GM21717 (cell line): ENCODE measurements at regions not wholly inside any gene's neighbourhood (a gene's known extent, or its start where the extent isn't known, plus 50 kb on each side); places are given as distances from the start of the nearest gene placed in this dataset.
"Not testable (repeated sequence)": the region's sequence is repeated elsewhere in the genome, so short reads cannot be mapped to it uniquely, and the experiment has no call there.

ENCODE experiments used
- ATAC-seq: cut with Tn5 transposase; IDR thresholded peaks from one replicate; pipeline ENCODE4 v1.9.1; 2021; ENCODE audit warnings: mild to moderate bottlenecking, moderate library complexity; ENCODE audit not compliant: unreplicated experiment

GRCh38 chr6:65996096-65996495 lies 289.1 kb upstream of the EYS start:
- ATAC-seq = no peak

DNA sequence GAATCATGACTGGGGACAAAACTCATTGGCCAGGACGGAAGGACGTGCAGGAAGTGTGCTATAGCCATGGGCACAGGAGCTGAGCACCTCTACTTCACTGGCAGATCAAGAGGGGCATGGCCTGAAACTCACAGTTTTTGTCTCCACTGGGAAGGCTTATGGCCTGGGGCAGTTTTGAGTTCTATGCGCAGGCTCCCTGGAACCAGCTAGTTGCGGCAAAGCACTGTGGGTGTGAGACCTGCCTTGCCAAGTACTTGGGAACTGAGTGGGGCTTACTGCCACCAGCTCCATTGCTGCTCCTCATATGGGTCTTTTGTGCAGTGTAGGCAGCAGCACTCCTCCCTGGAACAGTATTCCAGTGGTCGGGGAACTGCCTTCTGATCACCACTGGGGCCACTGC lies 282.6 kb upstream of the EYS start:
- no peak for ATAC-seq

GRCh38 chr6:65988006-65988405 lies 281.0 kb upstream of the EYS start:
- no peak for ATAC-seq

GRCh38 chr6:65984089-65984488 lies 277.1 kb upstream of the EYS start:
- ATAC-seq = no peak

DNA sequence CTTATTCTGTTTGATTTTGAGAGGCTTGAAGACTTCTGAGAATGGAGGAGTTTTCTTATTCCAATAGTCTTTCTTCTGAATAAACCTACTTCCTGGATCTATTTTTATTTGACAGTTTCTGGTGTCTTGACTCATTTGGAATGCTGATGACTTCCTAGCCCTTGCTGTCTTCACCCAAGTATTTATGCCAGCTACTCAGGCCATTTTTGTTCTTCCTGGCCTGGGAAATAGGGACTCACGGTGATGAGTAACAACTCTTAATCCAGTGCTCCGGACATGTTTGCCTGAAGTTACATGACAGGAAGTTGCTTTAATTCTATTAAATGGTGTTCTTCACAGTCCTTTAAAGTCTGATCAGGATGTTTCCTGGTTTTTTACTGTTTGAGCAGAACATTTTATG lies 272.1 kb upstream of the EYS start:
- no peak for ATAC-seq

- not testable (repeated sequence) for ATAC-seq
Observed at GRCh38 chr6:65971252-65971651, 264.2 kb upstream of the EYS start.

DNA sequence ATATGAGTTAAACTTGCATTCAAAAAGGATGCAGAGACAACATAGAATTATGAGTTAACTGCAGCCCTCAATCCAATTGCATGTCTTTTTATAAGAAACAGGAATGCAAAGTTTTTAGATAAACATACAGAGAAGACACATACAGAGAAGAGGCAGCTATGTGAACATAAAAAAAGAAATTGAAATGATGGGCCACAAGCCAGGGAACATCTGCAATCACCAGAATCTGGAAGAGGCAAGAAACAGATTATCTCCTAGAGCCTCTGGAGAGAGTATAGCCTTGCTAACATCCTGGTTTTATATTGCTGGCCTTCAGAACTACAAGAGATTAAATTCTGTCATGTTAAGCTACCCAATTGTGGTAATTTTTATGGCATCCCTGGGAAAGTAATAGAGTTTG lies 257.2 kb upstream of the EYS start:
- ATAC-seq = no peak

DNA sequence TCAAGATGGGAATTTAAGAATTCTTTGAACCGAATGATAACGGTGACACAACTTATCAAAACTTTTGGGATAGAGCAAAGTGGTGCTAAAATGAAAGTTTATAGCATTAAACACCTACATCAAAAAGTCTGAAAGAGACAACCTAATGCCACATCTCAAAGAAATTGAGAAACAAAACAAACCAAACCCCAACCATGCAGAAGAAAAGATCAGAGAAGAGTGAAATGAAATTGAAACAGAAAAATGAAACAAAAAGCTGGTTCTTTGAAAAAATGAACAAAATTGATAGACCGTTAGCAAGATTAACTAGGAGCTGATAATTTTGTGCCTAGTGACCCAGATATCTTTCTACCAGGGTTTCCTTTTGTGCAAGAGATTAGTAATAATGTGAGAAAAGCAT lies 248.0 kb upstream of the EYS start:
- no peak for ATAC-seq

DNA sequence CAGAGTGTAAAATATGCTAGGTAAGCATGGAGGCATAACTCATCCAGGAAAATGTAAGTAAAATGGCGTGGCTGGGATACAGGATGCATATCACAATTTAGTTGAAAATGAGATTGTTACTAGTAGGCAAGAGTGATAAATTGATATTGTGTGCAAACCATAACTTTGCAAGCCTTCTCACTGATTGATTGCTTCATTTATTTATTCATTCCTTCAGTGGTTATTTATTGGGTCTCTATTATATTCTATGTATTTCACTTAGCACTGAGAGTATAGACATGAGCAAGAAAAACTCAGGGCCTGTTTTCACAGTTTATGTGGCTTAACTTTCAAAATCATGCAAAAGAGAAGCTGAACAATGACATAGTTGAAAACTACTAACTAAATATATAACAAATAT lies 241.0 kb upstream of the EYS start:
- ATAC-seq = no peak

GRCh38 chr6:65943548-65943947 lies 236.5 kb upstream of the EYS start:
- no peak for ATAC-seq

DNA sequence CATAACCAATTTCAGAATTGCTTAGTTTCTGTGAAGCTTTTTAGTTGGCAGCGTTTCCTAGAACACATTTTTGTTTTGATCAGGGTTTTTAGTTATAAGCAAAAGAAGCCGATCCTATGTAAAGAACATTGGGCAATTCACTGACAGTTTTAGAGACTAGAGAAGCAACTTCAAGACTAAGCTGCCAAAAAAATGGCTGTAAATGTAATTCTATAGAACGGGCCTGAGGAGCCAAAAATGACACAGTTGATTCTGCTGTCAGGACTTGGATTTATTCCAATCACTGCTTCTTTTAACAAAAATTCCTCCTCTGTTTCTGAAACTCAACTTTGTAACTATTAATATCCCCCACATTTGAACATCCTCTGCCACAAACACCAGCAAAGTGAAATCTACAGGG lies 236.0 kb upstream of the EYS start:
- ATAC-seq = no peak

- ATAC-seq = no peak
Observed at GRCh38 chr6:65938000-65938399, 231.0 kb upstream of the EYS start.

- no peak for ATAC-seq
Observed at GRCh38 chr6:65935412-65935811, 228.4 kb upstream of the EYS start.

GRCh38 chr6:65933390-65933789 lies 226.4 kb upstream of the EYS start:
- ATAC-seq = no peak

GRCh38 chr6:65927141-65927540 lies 220.1 kb upstream of the EYS start:
- no peak for ATAC-seq

DNA sequence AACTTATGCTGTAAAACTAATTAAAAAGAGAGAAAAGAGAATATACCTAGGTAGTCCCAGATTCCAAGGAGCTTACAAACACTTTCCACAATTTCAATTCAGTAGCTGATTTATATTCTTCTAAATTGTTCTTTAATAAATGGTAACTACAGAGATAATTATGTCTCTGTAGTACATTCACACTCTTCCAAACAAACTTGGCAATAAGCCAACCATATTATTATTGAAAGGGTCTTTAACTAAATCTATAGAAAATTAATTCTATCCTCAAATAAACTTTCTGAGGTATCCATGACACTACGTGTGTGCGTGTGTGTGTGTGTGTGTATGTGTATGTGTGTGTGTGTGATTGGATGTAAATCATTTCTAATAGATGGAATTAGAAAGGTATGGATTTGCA lies 217.4 kb upstream of the EYS start:
- ATAC-seq = no peak

DNA sequence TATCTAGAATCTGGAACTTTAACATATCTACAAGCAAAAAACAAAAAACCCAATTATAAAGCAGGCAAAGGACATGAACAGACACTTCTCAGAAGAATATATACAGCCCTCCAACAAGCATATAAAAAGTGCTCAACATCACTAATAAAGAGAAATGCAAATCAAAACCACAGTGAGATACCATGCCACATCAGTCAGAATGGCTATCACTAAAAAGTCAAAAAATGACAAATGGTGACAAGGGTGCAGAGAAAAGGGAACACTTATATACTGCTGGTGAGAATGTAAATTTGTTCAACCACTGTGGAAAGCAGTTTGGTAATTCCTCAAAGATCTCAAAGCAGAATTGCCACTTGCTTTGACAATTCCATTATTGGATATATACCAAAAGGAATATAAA lies 215.0 kb upstream of the EYS start:
- peak; percentile 72 for ATAC-seq

DNA sequence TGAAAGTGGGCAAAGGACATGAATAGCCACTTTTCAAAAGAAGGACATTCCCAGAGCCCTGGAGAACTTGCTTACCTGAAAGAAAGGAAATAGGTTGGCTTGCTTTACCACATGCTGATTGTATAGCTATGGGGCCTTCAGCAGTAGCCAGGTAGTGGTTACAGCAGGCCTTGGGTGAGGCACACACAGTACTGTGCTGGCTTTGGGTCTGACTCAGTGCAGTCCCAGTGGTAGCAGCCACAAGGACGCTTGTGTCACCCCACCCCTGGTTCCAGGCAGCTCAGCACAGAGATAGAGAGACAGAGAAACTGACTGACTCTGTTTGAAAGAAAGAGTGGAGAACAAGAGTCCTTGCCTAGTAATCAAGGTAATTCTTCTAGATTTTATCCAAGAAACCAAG lies 201.0 kb upstream of the EYS start:
- ATAC-seq = no peak

DNA sequence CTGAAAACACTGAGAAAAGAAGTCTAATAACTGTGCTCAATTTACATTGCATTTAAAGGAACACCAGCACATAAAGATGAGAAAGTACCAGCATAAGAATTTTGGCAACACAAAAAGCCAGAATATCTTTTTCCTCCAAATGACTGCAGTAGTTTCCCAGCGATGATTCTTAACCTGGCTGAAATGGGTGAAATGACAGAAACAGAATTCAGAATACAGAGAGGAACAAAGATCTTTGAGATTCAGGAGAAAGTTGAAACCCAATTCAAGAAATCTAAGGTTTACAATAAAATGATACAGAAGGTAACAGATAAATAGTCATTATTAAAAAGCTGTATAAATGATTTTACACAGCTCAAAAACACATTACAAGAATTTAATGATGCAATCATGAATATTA lies 197.0 kb upstream of the EYS start:
- no peak for ATAC-seq

DNA sequence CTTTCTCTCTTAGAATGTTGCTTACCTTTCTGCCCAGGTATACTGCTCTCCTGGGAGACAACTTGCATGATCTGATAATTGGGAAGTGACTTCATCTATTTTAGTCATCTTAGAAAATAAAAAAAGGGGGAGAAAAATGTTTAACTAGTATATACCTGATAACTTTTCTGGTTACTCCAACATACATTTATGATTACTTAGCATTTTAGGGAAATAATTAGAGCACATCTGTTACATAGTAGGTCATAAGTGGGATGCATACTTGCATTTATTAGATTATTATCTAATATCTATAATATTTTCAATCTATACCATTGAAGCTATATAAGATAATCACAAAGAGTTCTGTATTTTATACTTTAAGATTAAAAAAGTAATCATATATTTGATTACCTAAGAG lies 193.9 kb upstream of the EYS start:
- ATAC-seq = no peak

- ATAC-seq = no peak
Observed at GRCh38 chr6:65896140-65896539, 189.1 kb upstream of the EYS start.

DNA sequence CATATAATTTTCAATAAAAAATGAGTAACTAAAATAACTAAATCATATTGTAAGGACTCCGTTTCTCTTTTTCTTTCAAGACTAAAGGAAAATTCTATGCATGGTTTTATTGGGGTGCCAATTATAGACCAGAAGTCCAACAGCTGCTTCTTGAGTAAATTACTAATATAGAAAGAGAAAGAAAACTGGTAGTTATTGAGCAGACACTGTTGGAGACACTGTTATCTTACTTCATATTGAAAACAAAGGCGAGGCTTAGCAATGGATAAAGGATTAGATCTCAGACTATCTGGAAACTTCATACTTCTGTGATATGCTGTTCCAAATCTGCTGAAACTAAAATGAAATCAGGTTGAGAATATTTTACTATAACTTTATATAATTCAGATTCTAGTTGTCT lies 169.6 kb upstream of the EYS start:
- no peak for ATAC-seq

GRCh38 chr6:65852369-65852852 lies 145.4 kb upstream of the EYS start:
- ATAC-seq = no peak

DNA sequence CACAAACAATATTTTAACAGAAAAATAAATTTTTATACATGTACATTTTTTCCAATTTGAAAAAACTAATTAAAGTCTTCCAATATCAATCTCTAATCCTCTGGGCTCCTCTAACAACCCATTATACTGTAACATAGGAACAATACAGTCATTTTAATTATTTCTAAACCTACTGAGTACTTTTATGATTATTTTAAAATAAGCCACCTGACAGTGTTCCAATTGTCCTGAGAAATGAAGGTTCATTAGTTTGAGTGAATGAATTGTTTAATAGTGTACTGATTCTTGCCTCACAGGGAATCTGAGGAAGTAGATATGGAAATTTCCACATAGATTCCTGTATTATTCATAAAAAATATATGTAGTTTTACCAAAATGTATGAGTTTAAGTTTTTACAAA lies 123.1 kb upstream of the EYS start:
- ATAC-seq = no peak
